ENCODE measurements at regions not wholly inside any gene's neighbourhood (a gene's known extent, or its start where the extent isn't known, plus 50 kb on each side); places are given as distances from the start of the nearest gene placed in this dataset.

DNA sequence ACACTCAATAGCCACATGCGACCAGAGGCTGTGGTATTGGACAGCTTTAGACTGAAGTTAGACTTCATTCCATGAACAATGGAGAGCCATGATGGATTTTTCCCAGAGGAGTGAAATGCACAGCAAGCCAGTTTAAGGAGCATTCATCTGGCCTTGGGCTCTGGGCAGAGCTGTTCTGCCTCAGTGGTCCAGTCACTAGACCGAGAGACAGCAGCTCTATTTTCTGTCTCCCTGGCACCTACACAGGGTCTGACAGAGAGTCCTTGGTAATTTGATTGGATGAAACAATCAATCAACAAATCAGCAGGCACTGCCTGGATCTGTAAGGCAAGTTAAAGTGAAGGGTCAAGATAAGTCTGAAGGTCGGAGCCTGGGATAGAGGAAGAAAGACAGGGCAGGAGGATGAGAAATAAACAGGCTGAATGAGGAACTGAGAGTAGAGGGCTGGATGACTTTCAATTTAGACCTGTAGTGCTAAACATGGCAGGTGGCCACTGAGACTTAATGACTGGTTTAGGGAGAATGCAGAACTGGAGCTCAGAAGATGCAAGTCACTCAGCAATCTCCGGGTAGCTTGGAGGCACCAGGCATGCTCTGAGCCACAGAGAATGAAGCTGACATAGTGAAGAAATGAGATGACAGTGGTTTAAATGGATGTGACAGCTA is 98.5 kb upstream of the SLC25A36 start:
- TF ChIP-seq ISL1 (CRISPR knock-in tag; IDR thresholded peaks at IDR 0.05) = no peak
- no peak for TF ChIP-seq TCF4 (CRISPR knock-in tag; IDR thresholded peaks at IDR 0.05; ENCODE audit: borderline replicate concordance)

Measured in SK-N-SH treated with all-trans-retinoic acid at 6 μM for 48 hours (cell line).